GM23338 (cell line): ENCODE measurements at regions not wholly inside any gene's neighbourhood (a gene's known extent, or its start where the extent isn't known, plus 50 kb on each side); places are given as distances from the start of the nearest gene placed in this dataset.

ENCODE experiments used
- ATAC-seq: fragments of 200-7000 bp; cut with Tn5 transposase; 3 replicates; pipeline ENCODE4 v1.9.1; 2020
- DNase-seq: peaks from one replicate; pipeline ENCODE4 v3.0.0-alpha.2; 2015; ENCODE audit warnings: low spot score
- H2AFZ ChIP-seq: fragments of 200-600 bp; sonication (generic); 2 replicates; pipeline ENCODE4 v1.8.0; 2016; ENCODE audit warnings: antibody characterized with exemption, mild to moderate bottlenecking, moderate library complexity
- H3F3A ChIP-seq: fragments of 200-600 bp; sonication (generic); replicated peaks from 2 replicates; pipeline ENCODE4 v1.8.0; 2017; ENCODE audit warnings: antibody characterized with exemption, mixed run types, low read depth
- H3K27ac ChIP-seq: fragments of 200-600 bp; sonication (generic); 2 replicates; pipeline ENCODE4 v1.6.1; 2016; ENCODE audit warnings: low read depth
- H3K27me3 ChIP-seq: fragments of 200-600 bp; sonication (generic); 2 replicates; pipeline ENCODE4 v1.8.0; 2016; ENCODE audit warnings: mild to moderate bottlenecking, mixed run types, moderate library complexity; ENCODE audit not compliant: insufficient read depth
- H3K36me3 ChIP-seq: fragments of 200-600 bp; sonication (generic); 2 replicates; pipeline ENCODE4 v1.8.0; 2016; ENCODE audit warnings: mild to moderate bottlenecking; ENCODE audit not compliant: insufficient read depth
- H3K4me1 ChIP-seq: fragments of 200-600 bp; sonication (generic); 2 replicates; pipeline ENCODE4 v1.8.0; 2016; ENCODE audit warnings: mild to moderate bottlenecking, moderate library complexity; ENCODE audit not compliant: insufficient read depth
- H3K4me2 ChIP-seq: fragments of 200-600 bp; sonication (generic); 2 replicates; pipeline ENCODE4 v1.7.1; 2017; ENCODE audit warnings: mixed run types
- H3K4me3 ChIP-seq: fragments of 200-600 bp; sonication (generic); 2 replicates; pipeline ENCODE4 v1.6.1; 2016; ENCODE audit warnings: mixed run types
- H3K79me2 ChIP-seq: fragments of 200-600 bp; sonication (generic); replicated peaks from 2 replicates; pipeline ENCODE4 v1.8.0; 2017; ENCODE audit warnings: mild to moderate bottlenecking; ENCODE audit not compliant: insufficient read depth
- H3K9me2 ChIP-seq: fragments of 200-600 bp; sonication (generic); 2 replicates; pipeline ENCODE4 v1.8.0; 2017; ENCODE audit not compliant: insufficient read depth
- H4K20me1 ChIP-seq: fragments of 200-600 bp; sonication (generic); replicated peaks from 2 replicates; pipeline ENCODE4 v1.8.0; 2017; ENCODE audit warnings: mild to moderate bottlenecking; ENCODE audit not compliant: insufficient read depth
- H3K27ac Mint-ChIP-seq: 2 replicates; pipeline ENCODE4 v1.8.0; 2020; ENCODE audit warnings: inconsistent platforms, mild to moderate bottlenecking, moderate library complexity, mixed read lengths
- H3K27me3 Mint-ChIP-seq: 3 replicates; pipeline ENCODE4 v1.8.0; 2022; ENCODE audit warnings: low read depth, mild to moderate bottlenecking, moderate library complexity, mixed read lengths, inconsistent platforms; ENCODE audit not compliant: insufficient read depth, poor library complexity
- H3K36me3 Mint-ChIP-seq: 3 replicates; pipeline ENCODE4 v1.8.0; 2021; ENCODE audit warnings: low read depth, mild to moderate bottlenecking, inconsistent platforms, moderate library complexity, mixed read lengths
- H3K4me1 Mint-ChIP-seq: 3 replicates; pipeline ENCODE4 v1.8.0; 2020; ENCODE audit warnings: mild to moderate bottlenecking, inconsistent platforms, mixed read lengths
- H3K4me3 Mint-ChIP-seq: 3 replicates; pipeline ENCODE4 v1.8.0; 2021; ENCODE audit warnings: moderate library complexity, mild to moderate bottlenecking, inconsistent platforms, mixed read lengths
- H3K9me3 Mint-ChIP-seq: 3 replicates; pipeline ENCODE4 v1.8.0; 2020; ENCODE audit warnings: moderate library complexity, mild to moderate bottlenecking, inconsistent platforms, mixed read lengths
- CREB1 ChIP-seq: fragments of 250-450 bp; sonication (Bioruptor Pico); IDR thresholded peaks from 2 replicates; pipeline ENCODE4 v1.5.0; 2020; ENCODE audit warnings: low read depth, mild to moderate bottlenecking, moderate library complexity
- EZH2 ChIP-seq: fragments of 200-600 bp; sonication (generic); IDR thresholded peaks from one replicate; pipeline ENCODE4 v1.8.0; 2017; ENCODE audit warnings: antibody characterized with exemption, mild to moderate bottlenecking, low read depth; ENCODE audit not compliant: unreplicated experiment
- EZH2phosphoT487 ChIP-seq: fragments of 200-600 bp; sonication (generic); IDR thresholded peaks from one replicate; pipeline ENCODE4 v1.8.1; 2018; ENCODE audit warnings: antibody characterized with exemption; ENCODE audit not compliant: unreplicated experiment
- JUNB ChIP-seq: IDR thresholded peaks from one replicate; pipeline ENCODE4 v1.6.1; 2016; ENCODE audit warnings: antibody characterized with exemption; ENCODE audit not compliant: unreplicated experiment
- NANOG ChIP-seq: IDR thresholded peaks from 2 replicates; pipeline ENCODE4 v1.6.1; 2016; ENCODE audit warnings: antibody characterized with exemption, borderline replicate concordance
- POLR2AphosphoS5 ChIP-seq: IDR thresholded peaks from 2 replicates; pipeline ENCODE4 v1.6.1; 2016; ENCODE audit warnings: antibody characterized with exemption, low read depth
- STAT1 ChIP-seq: IDR thresholded peaks from one replicate; pipeline ENCODE4 v1.6.1; 2016; ENCODE audit warnings: antibody characterized with exemption; ENCODE audit not compliant: unreplicated experiment
- ZNF114 ChIP-seq: fragments of 250-450 bp; sonication (Bioruptor Pico); IDR thresholded peaks from 2 replicates; pipeline ENCODE4 v1.5.0; 2020; ENCODE audit warnings: mild to moderate bottlenecking, moderate library complexity
- ZNF331 ChIP-seq: fragments of 250-450 bp; sonication (Bioruptor Pico); IDR thresholded peaks from 2 replicates; pipeline ENCODE4 v1.5.0; 2020; ENCODE audit warnings: low read depth, mild to moderate bottlenecking, moderate library complexity
- TF ChIP-seq, protein P1 (sequence below), 2 experiments: fragments of 200-600 bp in 1 of 2; sonication (generic) in 1 of 2; conservative IDR thresholded peaks; 2 replicates each; pipeline versions ENCODE4 v1.5.1 to v1.6.1; 2016 to 2017; ENCODE audit warnings: antibody characterized with exemption in 2 of 2, low read depth in 2 of 2, mild to moderate bottlenecking in 2 of 2, moderate library complexity in 1 of 2
- TF ChIP-seq, protein P2 (sequence below): fragments of 250-450 bp; sonication (Bioruptor Pico); IDR thresholded peaks from 2 replicates; pipeline ENCODE4 v1.5.0; 2020; ENCODE audit warnings: mild to moderate bottlenecking, moderate library complexity
- TF ChIP-seq, protein P3 (sequence below): IDR thresholded peaks from 2 replicates; pipeline ENCODE4 v1.6.1; 2016; ENCODE audit warnings: antibody characterized with exemption
- TF ChIP-seq, protein P4 (sequence below): IDR thresholded peaks from one replicate; pipeline ENCODE4 v1.6.1; 2018; ENCODE audit warnings: antibody characterized with exemption; ENCODE audit not compliant: unreplicated experiment

DNA sequence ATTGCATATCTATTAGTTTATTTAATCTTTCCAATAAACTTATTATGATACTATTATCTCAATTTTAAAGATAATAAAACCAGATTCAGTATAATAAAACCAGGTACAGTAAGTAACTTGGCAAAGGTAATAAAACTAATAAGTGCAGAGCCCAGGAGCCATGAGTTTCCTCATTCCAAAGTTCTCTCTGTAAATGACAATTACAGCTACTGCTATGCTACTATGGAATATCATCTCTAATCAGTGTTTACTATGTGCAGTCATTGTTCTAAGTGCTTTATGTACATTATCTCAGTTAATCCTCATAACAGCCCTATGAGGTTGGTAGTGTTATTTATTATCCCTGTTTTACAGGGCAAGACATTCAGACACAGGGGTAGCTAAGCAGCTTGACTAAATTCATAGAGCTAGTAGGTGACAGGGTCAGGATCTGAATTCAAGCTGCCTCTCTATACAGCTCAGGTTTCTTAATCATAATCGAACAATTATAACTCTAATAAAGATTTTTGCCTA lies 285.0 kb upstream of the PITX2 start:
- Mint-ChIP-seq H3K4me1 (peaks cover 3% of the 10 kb centered on the region; the same call in 2 of the 3 replicates), H3K36me3 (no peaks in the 10 kb centered on the region), H3K27ac (no peak overlapping the region), H3K27me3 (no peaks in the 10 kb centered on the region), H3K9me3 (no peaks in the 10 kb centered on the region), H3K4me3 (no peak overlapping the region)
- Histone ChIP-seq H2AFZ (no peak overlapping the region), H3K27me3 (no peaks in the 10 kb centered on the region), H3K36me3 (no peaks in the 10 kb centered on the region), H3K27ac (no peak overlapping the region), H3K9me2 (no peaks in the 10 kb centered on the region), H3F3A (no peaks in the 10 kb centered on the region), H3K79me2 (no peaks in the 10 kb centered on the region), H3K4me3 (no peak overlapping the region), H3K4me1 (peaks cover 6% of the 10 kb centered on the region), H3K4me2 (no peak overlapping the region), H4K20me1 (no peaks in the 10 kb centered on the region)
- DNase-seq = no peak
- no peak for ATAC-seq
- TF ChIP-seq POLR2AphosphoS5 (no peak), EZH2 (no peak), NANOG (no peak), EZH2phosphoT487 (no peak), CREB1 (CRISPR knock-in tag) (no peak), JUNB (no peak), ZNF331 (CRISPR knock-in tag) (no peak), ZNF114 (no peak), STAT1 (no peak)
- TF ChIP-seq, protein P1, sequence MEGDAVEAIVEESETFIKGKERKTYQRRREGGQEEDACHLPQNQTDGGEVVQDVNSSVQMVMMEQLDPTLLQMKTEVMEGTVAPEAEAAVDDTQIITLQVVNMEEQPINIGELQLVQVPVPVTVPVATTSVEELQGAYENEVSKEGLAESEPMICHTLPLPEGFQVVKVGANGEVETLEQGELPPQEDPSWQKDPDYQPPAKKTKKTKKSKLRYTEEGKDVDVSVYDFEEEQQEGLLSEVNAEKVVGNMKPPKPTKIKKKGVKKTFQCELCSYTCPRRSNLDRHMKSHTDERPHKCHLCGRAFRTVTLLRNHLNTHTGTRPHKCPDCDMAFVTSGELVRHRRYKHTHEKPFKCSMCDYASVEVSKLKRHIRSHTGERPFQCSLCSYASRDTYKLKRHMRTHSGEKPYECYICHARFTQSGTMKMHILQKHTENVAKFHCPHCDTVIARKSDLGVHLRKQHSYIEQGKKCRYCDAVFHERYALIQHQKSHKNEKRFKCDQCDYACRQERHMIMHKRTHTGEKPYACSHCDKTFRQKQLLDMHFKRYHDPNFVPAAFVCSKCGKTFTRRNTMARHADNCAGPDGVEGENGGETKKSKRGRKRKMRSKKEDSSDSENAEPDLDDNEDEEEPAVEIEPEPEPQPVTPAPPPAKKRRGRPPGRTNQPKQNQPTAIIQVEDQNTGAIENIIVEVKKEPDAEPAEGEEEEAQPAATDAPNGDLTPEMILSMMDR (conservative IDR thresholded peaks at IDR 0.05; ENCODE audit: low read depth in 2 of 2) = no peak
- TF ChIP-seq, protein P2, sequence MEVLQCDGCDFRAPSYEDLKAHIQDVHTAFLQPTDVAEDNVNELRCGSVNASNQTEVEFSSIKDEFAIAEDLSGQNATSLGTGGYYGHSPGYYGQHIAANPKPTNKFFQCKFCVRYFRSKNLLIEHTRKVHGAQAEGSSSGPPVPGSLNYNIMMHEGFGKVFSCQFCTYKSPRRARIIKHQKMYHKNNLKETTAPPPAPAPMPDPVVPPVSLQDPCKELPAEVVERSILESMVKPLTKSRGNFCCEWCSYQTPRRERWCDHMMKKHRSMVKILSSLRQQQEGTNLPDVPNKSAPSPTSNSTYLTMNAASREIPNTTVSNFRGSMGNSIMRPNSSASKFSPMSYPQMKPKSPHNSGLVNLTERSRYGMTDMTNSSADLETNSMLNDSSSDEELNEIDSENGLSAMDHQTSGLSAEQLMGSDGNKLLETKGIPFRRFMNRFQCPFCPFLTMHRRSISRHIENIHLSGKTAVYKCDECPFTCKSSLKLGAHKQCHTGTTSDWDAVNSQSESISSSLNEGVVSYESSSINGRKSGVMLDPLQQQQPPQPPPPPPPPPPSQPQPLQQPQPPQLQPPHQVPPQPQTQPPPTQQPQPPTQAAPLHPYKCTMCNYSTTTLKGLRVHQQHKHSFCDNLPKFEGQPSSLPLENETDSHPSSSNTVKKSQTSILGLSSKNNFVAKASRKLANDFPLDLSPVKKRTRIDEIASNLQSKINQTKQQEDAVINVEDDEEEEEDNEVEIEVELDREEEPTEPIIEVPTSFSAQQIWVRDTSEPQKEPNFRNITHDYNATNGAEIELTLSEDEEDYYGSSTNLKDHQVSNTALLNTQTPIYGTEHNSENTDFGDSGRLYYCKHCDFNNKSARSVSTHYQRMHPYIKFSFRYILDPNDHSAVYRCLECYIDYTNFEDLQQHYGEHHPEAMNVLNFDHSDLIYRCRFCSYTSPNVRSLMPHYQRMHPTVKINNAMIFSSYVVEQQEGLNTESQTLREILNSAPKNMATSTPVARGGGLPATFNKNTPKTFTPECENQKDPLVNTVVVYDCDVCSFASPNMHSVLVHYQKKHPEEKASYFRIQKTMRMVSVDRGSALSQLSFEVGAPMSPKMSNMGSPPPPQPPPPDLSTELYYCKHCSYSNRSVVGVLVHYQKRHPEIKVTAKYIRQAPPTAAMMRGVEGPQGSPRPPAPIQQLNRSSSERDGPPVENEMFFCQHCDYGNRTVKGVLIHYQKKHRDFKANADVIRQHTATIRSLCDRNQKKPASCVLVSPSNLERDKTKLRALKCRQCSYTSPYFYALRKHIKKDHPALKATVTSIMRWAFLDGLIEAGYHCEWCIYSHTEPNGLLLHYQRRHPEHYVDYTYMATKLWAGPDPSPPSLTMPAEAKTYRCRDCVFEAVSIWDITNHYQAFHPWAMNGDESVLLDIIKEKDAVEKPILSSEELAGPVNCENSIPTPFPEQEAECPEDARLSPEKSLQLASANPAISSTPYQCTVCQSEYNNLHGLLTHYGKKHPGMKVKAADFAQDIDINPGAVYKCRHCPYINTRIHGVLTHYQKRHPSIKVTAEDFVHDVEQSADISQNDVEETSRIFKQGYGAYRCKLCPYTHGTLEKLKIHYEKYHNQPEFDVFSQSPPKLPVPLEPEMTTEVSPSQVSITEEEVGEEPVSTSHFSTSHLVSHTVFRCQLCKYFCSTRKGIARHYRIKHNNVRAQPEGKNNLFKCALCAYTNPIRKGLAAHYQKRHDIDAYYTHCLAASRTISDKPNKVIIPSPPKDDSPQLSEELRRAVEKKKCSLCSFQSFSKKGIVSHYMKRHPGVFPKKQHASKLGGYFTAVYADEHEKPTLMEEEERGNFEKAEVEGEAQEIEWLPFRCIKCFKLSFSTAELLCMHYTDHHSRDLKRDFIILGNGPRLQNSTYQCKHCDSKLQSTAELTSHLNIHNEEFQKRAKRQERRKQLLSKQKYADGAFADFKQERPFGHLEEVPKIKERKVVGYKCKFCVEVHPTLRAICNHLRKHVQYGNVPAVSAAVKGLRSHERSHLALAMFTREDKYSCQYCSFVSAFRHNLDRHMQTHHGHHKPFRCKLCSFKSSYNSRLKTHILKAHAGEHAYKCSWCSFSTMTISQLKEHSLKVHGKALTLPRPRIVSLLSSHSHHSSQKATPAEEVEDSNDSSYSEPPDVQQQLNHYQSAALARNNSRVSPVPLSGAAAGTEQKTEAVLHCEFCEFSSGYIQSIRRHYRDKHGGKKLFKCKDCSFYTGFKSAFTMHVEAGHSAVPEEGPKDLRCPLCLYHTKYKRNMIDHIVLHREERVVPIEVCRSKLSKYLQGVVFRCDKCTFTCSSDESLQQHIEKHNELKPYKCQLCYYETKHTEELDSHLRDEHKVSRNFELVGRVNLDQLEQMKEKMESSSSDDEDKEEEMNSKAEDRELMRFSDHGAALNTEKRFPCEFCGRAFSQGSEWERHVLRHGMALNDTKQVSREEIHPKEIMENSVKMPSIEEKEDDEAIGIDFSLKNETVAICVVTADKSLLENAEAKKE = no peak
- TF ChIP-seq, protein P3, sequence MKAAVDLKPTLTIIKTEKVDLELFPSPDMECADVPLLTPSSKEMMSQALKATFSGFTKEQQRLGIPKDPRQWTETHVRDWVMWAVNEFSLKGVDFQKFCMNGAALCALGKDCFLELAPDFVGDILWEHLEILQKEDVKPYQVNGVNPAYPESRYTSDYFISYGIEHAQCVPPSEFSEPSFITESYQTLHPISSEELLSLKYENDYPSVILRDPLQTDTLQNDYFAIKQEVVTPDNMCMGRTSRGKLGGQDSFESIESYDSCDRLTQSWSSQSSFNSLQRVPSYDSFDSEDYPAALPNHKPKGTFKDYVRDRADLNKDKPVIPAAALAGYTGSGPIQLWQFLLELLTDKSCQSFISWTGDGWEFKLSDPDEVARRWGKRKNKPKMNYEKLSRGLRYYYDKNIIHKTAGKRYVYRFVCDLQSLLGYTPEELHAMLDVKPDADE = no peak
- TF ChIP-seq, protein P4, sequence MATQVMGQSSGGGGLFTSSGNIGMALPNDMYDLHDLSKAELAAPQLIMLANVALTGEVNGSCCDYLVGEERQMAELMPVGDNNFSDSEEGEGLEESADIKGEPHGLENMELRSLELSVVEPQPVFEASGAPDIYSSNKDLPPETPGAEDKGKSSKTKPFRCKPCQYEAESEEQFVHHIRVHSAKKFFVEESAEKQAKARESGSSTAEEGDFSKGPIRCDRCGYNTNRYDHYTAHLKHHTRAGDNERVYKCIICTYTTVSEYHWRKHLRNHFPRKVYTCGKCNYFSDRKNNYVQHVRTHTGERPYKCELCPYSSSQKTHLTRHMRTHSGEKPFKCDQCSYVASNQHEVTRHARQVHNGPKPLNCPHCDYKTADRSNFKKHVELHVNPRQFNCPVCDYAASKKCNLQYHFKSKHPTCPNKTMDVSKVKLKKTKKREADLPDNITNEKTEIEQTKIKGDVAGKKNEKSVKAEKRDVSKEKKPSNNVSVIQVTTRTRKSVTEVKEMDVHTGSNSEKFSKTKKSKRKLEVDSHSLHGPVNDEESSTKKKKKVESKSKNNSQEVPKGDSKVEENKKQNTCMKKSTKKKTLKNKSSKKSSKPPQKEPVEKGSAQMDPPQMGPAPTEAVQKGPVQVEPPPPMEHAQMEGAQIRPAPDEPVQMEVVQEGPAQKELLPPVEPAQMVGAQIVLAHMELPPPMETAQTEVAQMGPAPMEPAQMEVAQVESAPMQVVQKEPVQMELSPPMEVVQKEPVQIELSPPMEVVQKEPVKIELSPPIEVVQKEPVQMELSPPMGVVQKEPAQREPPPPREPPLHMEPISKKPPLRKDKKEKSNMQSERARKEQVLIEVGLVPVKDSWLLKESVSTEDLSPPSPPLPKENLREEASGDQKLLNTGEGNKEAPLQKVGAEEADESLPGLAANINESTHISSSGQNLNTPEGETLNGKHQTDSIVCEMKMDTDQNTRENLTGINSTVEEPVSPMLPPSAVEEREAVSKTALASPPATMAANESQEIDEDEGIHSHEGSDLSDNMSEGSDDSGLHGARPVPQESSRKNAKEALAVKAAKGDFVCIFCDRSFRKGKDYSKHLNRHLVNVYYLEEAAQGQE = no peak
